ENCODE measurements at regions not wholly inside any gene's neighbourhood (a gene's known extent, or its start where the extent isn't known, plus 50 kb on each side); places are given as distances from the start of the nearest gene placed in this dataset.

DNA sequence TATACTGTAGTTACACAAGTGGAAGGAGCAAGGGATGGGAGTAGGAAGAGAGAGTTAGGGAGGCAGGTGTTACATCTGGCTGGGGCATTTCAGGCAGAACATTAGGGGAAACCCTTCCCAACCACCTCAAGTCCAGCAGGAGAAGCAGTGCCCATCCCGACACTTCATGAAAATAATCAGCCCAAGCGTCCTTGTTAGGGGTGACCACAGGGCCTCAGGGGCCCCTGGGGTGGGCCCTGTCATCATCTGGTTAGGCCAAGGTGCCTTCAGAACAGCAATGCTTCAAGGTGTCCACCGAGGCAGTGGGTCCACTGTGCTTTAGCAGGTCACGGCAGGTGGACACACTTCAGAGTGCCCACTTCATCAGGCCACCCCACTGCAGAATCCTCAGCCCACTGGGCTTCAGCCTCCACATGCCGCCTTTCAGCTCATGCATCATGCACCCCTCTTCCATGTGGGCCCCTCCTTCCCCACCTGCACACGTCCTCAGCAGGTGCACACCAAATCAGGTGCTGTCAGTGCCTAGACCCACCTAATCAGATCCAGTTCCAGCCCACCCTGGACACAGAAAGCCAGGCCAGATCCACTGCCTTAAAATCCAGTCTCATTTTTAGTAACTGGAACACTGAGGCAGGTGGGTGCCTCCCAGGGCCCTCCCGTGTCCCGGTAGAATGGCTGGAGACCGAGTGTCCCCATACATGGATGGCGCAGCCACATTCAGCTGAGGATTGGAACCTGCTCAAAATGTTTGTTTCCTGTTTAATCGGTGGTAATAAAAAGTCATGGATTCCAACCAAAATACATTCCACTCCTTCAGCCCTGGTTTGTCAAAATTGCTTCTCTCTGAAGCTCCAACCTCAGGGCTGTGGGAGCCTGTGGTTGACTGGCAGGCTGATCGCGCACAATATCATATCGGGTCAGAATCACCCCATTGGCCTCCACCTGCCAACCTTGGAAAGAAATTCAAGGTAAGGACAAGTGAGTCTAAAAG is 99.5 kb downstream of the ANKRD60 start:
- TF ChIP-seq, protein P1, sequence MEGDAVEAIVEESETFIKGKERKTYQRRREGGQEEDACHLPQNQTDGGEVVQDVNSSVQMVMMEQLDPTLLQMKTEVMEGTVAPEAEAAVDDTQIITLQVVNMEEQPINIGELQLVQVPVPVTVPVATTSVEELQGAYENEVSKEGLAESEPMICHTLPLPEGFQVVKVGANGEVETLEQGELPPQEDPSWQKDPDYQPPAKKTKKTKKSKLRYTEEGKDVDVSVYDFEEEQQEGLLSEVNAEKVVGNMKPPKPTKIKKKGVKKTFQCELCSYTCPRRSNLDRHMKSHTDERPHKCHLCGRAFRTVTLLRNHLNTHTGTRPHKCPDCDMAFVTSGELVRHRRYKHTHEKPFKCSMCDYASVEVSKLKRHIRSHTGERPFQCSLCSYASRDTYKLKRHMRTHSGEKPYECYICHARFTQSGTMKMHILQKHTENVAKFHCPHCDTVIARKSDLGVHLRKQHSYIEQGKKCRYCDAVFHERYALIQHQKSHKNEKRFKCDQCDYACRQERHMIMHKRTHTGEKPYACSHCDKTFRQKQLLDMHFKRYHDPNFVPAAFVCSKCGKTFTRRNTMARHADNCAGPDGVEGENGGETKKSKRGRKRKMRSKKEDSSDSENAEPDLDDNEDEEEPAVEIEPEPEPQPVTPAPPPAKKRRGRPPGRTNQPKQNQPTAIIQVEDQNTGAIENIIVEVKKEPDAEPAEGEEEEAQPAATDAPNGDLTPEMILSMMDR (conservative IDR thresholded peaks at IDR 0.05; ENCODE audit: low read depth, low read length): no peak
- no peak for TF ChIP-seq EZH2 (IDR thresholded peaks at IDR 0.05; ENCODE audit: borderline replicate concordance, low read depth, low read length, poor library complexity, severe bottlenecking)
